MM.1S (cell line): ENCODE measurements at regions not wholly inside any gene's neighbourhood (a gene's known extent, or its start where the extent isn't known, plus 50 kb on each side); places are given as distances from the start of the nearest gene placed in this dataset.

Experiments
- DNase-seq: peaks from one replicate; pipeline ENCODE4 v3.0.0-alpha.2; 2015
- H2AFZ ChIP-seq: fragments of 300-600 bp; sonication (generic); 2 replicates; pipeline ENCODE4 v1.6.0; 2016; ENCODE audit warnings: antibody characterized with exemption, low read length
- H3F3A ChIP-seq: fragments of 300-600 bp; sonication (generic); 2 replicates; pipeline ENCODE4 v1.6.1; 2016; ENCODE audit warnings: mild to moderate bottlenecking, antibody characterized with exemption, low read length, moderate library complexity, mixed read lengths; ENCODE audit not compliant: insufficient read depth
- H3K27ac ChIP-seq: fragments of 300-600 bp; sonication (generic); 2 replicates; pipeline ENCODE4 v1.5.1; 2016; ENCODE audit warnings: mild to moderate bottlenecking, low read length
- H3K27me3 ChIP-seq: fragments of 300-600 bp; sonication (generic); replicated peaks from 2 replicates; pipeline ENCODE4 v1.6.0; 2016; ENCODE audit warnings: low read length; ENCODE audit not compliant: insufficient read depth
- H3K36me3 ChIP-seq: fragments of 300-600 bp; sonication (generic); replicated peaks from 2 replicates; pipeline ENCODE4 v1.6.1; 2016; ENCODE audit warnings: mild to moderate bottlenecking, low read length, mixed read lengths; ENCODE audit not compliant: insufficient read depth
- H3K4me1 ChIP-seq: fragments of 300-600 bp; sonication (generic); 2 replicates; pipeline ENCODE4 v1.6.1; 2016; ENCODE audit warnings: low read length, mixed read lengths
- H3K4me2 ChIP-seq: fragments of 300-600 bp; sonication (generic); 2 replicates; pipeline ENCODE4 v1.6.0; 2016; ENCODE audit warnings: low read depth, low read length
- H3K4me3 ChIP-seq: fragments of 300-600 bp; sonication (generic); 2 replicates; pipeline ENCODE4 v1.5.1; 2016; ENCODE audit warnings: low read length, mixed read lengths
- H3K79me2 ChIP-seq: fragments of 300-600 bp; sonication (generic); 2 replicates; pipeline ENCODE4 v1.6.1; 2016; ENCODE audit warnings: mixed run types, low read length, mixed read lengths
- H3K9ac ChIP-seq: fragments of 300-600 bp; sonication (generic); 2 replicates; pipeline ENCODE4 v1.6.1; 2016; ENCODE audit warnings: low read length, mixed read lengths
- H3K9me2 ChIP-seq: fragments of 300-600 bp; sonication (generic); replicated peaks from 2 replicates; pipeline ENCODE4 v1.6.1; 2016; ENCODE audit warnings: mild to moderate bottlenecking, low read length, mixed read lengths; ENCODE audit not compliant: insufficient read depth
- H3K9me3 ChIP-seq: fragments of 300-600 bp; sonication (generic); replicated peaks from 2 replicates; pipeline ENCODE4 v1.6.1; 2016; ENCODE audit warnings: mild to moderate bottlenecking, low read length, mixed read lengths; ENCODE audit not compliant: insufficient read depth
- H4K20me1 ChIP-seq: fragments of 300-600 bp; sonication (generic); 2 replicates; pipeline ENCODE4 v1.6.1; 2016; ENCODE audit warnings: mild to moderate bottlenecking, low read length, moderate library complexity, mixed read lengths; ENCODE audit not compliant: insufficient read depth
- CTCF ChIP-seq: fragments of 300-600 bp; sonication (generic); IDR thresholded peaks from 2 replicates; pipeline ENCODE4 v1.5.1; 2016; ENCODE audit warnings: antibody characterized with exemption, low read length, mixed read lengths
- EZH2 ChIP-seq: fragments of 300-600 bp; sonication (generic); optimal IDR thresholded peaks from 2 replicates; pipeline ENCODE3; 2017; ENCODE audit warnings: low read depth, mild to moderate bottlenecking, antibody characterized with exemption, low read length, mixed read lengths
- EZH2phosphoT487 ChIP-seq: fragments of 300-600 bp; sonication (generic); IDR thresholded peaks from 2 replicates; pipeline ENCODE4 v1.6.1; 2018; ENCODE audit warnings: antibody characterized with exemption, low read length

DNA sequence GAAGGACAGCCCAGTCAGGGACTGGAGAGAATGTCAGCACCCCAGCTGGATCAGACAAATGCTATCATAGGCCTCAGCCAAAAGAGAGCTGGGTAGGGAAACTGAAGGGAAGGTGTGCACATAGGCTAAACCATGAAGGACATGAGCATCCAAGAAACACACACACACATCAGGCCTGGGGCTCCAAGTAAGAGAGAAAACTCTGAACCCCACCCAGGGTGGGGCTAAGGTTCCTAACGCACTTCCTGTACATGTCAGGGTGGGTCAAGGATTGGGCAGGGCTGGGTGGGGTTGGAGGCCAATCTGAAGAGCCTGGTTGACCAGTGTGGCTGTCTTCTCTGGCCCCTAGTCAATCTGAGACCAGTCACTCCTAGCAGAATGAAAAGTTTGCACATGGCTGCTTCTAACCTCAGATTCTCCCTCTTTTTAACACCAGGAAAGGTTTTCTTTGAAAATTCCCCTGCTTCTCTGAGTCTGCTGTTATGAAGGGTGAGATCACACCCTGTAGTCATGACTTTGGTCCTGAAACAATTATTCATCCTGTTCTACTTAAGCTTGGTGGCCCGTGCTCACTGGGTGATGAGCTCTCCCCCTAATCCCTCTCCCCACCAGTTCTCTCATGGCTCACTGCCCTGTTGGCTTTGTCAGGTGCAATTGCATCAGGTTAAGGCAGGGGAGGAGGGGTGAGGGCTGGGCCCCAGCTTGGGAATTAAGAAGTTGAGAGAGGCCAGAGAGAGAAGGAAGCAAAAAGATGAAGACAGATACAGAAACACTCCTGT is 88.4 kb downstream of the MAFB start:
- Histone ChIP-seq H3K4me1 (no peaks in the 10 kb centered on the region), H3K4me3 (no peak overlapping the region), H3K9me2 (no peaks in the 10 kb centered on the region), H3K9me3 (no peaks in the 10 kb centered on the region), H3K79me2 (no peaks in the 10 kb centered on the region), H4K20me1 (no peaks in the 10 kb centered on the region), H3K27ac (no peak overlapping the region), H3K36me3 (no peaks in the 10 kb centered on the region), H3K4me2 (no peak overlapping the region), H3F3A (no peaks in the 10 kb centered on the region), H2AFZ (no peak overlapping the region), H3K9ac (no peak overlapping the region), H3K27me3 (no peaks in the 10 kb centered on the region)
- TF ChIP-seq CTCF: no peak
- TF ChIP-seq EZH2: no peak
- TF ChIP-seq EZH2phosphoT487: no peak
- no peak for DNase-seq

- no peaks in the 10 kb centered on the region for H3K9me2 ChIP-seq
- no peak overlapping the region for H3K9ac ChIP-seq
- no peak overlapping the region for H3K27ac ChIP-seq
- H3K4me1 ChIP-seq: no peaks in the 10 kb centered on the region
- no peaks in the 10 kb centered on the region for H3K79me2 ChIP-seq
- H3F3A ChIP-seq: no peaks in the 10 kb centered on the region
- no peak overlapping the region for H2AFZ ChIP-seq
- H4K20me1 ChIP-seq: no peaks in the 10 kb centered on the region
- H3K36me3 ChIP-seq: no peaks in the 10 kb centered on the region
- H3K9me3 ChIP-seq: no peaks in the 10 kb centered on the region
- no peaks in the 10 kb centered on the region for H3K27me3 ChIP-seq
- DNase-seq: no peak
- H3K4me3 ChIP-seq: no peak overlapping the region
- H3K4me2 ChIP-seq: no peak overlapping the region
- TF ChIP-seq EZH2 (no peak), EZH2phosphoT487 (no peak), CTCF (no peak)
Measured at GRCh38 chr20:40599987-40600386, 89.0 kb downstream of the MAFB start.

- H3K36me3 ChIP-seq: no peaks in the 10 kb centered on the region
- no peak overlapping the region for H2AFZ ChIP-seq
- H3K4me1 ChIP-seq: no peaks in the 10 kb centered on the region
- H3K27ac ChIP-seq: no peak overlapping the region
- no peak overlapping the region for H3K4me2 ChIP-seq
- no peak overlapping the region for H3K4me3 ChIP-seq
- TF ChIP-seq EZH2 (no peak), CTCF (no peak), EZH2phosphoT487 (no peak)
- no peaks in the 10 kb centered on the region for H3K79me2 ChIP-seq
- H3K9me3 ChIP-seq: no peaks in the 10 kb centered on the region
- DNase-seq: no peak
- no peaks in the 10 kb centered on the region for H3F3A ChIP-seq
- no peak overlapping the region for H3K9ac ChIP-seq
- H4K20me1 ChIP-seq: no peaks in the 10 kb centered on the region
- no peaks in the 10 kb centered on the region for H3K27me3 ChIP-seq
- no peaks in the 10 kb centered on the region for H3K9me2 ChIP-seq
Measured at GRCh38 chr20:40592941-40593340, 96.1 kb downstream of the MAFB start.
